ENCODE measurements at regions not wholly inside any gene's neighbourhood (a gene's known extent, or its start where the extent isn't known, plus 50 kb on each side); places are given as distances from the start of the nearest gene placed in this dataset.

- Mint-ChIP-seq H3K9me3 (no peaks in the 10 kb centered on the region), H3K4me1 (no peaks in the 10 kb centered on the region), H3K27me3 (ENCODE audit: low read depth) (no peaks in the 10 kb centered on the region), H3K36me3 (no peaks in the 10 kb centered on the region), H3K27ac (no peak overlapping the region), H3K4me3 (no peak overlapping the region)
- DNase-seq (ENCODE audit: low spot score in 2 of 2, unreplicated experiment in 2 of 2), result no peak
- no peak for TF ChIP-seq CTCF (IDR thresholded peaks at IDR 0.05; ENCODE audit: unreplicated experiment)
Observed at GRCh38 chr6:88558981-88559380, 392.8 kb upstream of the CNR1 start.

- TF ChIP-seq CTCF (IDR thresholded peaks at IDR 0.05; ENCODE audit: unreplicated experiment), result no peak
- DNase-seq (ENCODE audit: low spot score in 2 of 2, unreplicated experiment in 2 of 2), result no peak
- Mint-ChIP-seq H3K9me3 (no peaks in the 10 kb centered on the region), H3K27me3 (ENCODE audit: low read depth) (no peaks in the 10 kb centered on the region), H3K4me3 (no peak overlapping the region), H3K4me1 (no peaks in the 10 kb centered on the region), H3K36me3 (no peaks in the 10 kb centered on the region), H3K27ac (no peak overlapping the region)
Observed at GRCh38 chr6:88556663-88557062, 390.5 kb upstream of the CNR1 start.

GRCh38 chr6:88548891-88549505 lies 382.9 kb upstream of the CNR1 start:
- DNase-seq (ENCODE audit: low spot score in 2 of 2, unreplicated experiment in 2 of 2), result no peak
- Mint-ChIP-seq H3K27me3 (ENCODE audit: low read depth) (peaks cover 5% of the 10 kb centered on the region), H3K4me1 (no peaks in the 10 kb centered on the region), H3K9me3 (no peaks in the 10 kb centered on the region), H3K27ac (no peak overlapping the region), H3K36me3 (no peaks in the 10 kb centered on the region), H3K4me3 (no peak overlapping the region)
- no peak for TF ChIP-seq CTCF (IDR thresholded peaks at IDR 0.05; ENCODE audit: unreplicated experiment)

GRCh38 chr6:88547768-88548167 lies 381.6 kb upstream of the CNR1 start:
- H3K27me3 Mint-ChIP-seq (ENCODE audit: low read depth), result peaks cover 5% of the 10 kb centered on the region
- H3K27ac Mint-ChIP-seq, result no peak overlapping the region
- H3K4me3 Mint-ChIP-seq, result no peak overlapping the region

GRCh38 chr6:88545991-88546390 lies 379.8 kb upstream of the CNR1 start:
- no peak overlapping the region for H3K27ac Mint-ChIP-seq
- TF ChIP-seq CTCF (IDR thresholded peaks at IDR 0.05; ENCODE audit: unreplicated experiment), result no peak
- no peaks in the 10 kb centered on the region for H3K9me3 Mint-ChIP-seq
- H3K27me3 Mint-ChIP-seq (ENCODE audit: low read depth), result peaks cover 2% of the 10 kb centered on the region
- H3K4me1 Mint-ChIP-seq, result no peaks in the 10 kb centered on the region
- no peaks in the 10 kb centered on the region for H3K36me3 Mint-ChIP-seq
- no peak for DNase-seq (ENCODE audit: low spot score in 2 of 2, unreplicated experiment in 2 of 2)
- H3K4me3 Mint-ChIP-seq, result no peak overlapping the region

More at GRCh38 chr6:88547768-88548167, 381.6 kb upstream of the CNR1 start:
- TF ChIP-seq CTCF (IDR thresholded peaks at IDR 0.05; ENCODE audit: unreplicated experiment), result no peak
- H3K4me1 Mint-ChIP-seq, result no peaks in the 10 kb centered on the region
- DNase-seq (ENCODE audit: low spot score in 2 of 2, unreplicated experiment in 2 of 2), result no peak
- H3K36me3 Mint-ChIP-seq, result no peaks in the 10 kb centered on the region
- no peaks in the 10 kb centered on the region for H3K9me3 Mint-ChIP-seq

Data from mesothelial cell of epicardium (in vitro differentiated cells).